Progenitor cell of endocrine pancreas (in vitro differentiated cells): ENCODE measurements at regions not wholly inside any gene's neighbourhood (a gene's known extent, or its start where the extent isn't known, plus 50 kb on each side); places are given as distances from the start of the nearest gene placed in this dataset.

Source experiments
- DNase-seq: peaks from one replicate; pipeline ENCODE4 v3.0.0; 2021; ENCODE audit warnings: low spot score; ENCODE audit not compliant: unreplicated experiment
- H3K27ac Mint-ChIP-seq: 2 replicates; pipeline ENCODE4 v1.8.0; 2021; ENCODE audit warnings: mild to moderate bottlenecking, moderate library complexity, mixed read lengths
- H3K27me3 Mint-ChIP-seq: 2 replicates; pipeline ENCODE4 v1.8.0; 2021; ENCODE audit warnings: mixed read lengths
- H3K36me3 Mint-ChIP-seq: 2 replicates; pipeline ENCODE4 v1.8.0; 2022; ENCODE audit warnings: mixed read lengths; ENCODE audit not compliant: insufficient read depth
- H3K4me1 Mint-ChIP-seq: 2 replicates; pipeline ENCODE4 v1.8.0; 2021; ENCODE audit warnings: low read depth, mixed read lengths
- H3K4me3 Mint-ChIP-seq: 2 replicates; pipeline ENCODE4 v1.8.0; 2021; ENCODE audit warnings: low read depth, mild to moderate bottlenecking, moderate library complexity, mixed read lengths
- H3K9me3 Mint-ChIP-seq: 2 replicates; pipeline ENCODE4 v1.8.0; 2021; ENCODE audit warnings: low read depth, mixed read lengths
- CTCF ChIP-seq: fragments of 200-600 bp; sonication (generic); IDR thresholded peaks from one replicate; pipeline ENCODE4 v1.5.0; 2021; ENCODE audit warnings: antibody characterized with exemption, mild to moderate bottlenecking; ENCODE audit not compliant: unreplicated experiment

- no peak for DNase-seq
- no peak for TF ChIP-seq CTCF
- no peak overlapping the region for H3K4me3 Mint-ChIP-seq
- H3K27me3 Mint-ChIP-seq = peaks cover 9% of the 10 kb centered on the region
- no peaks in the 10 kb centered on the region for H3K36me3 Mint-ChIP-seq
- H3K9me3 Mint-ChIP-seq = no peaks in the 10 kb centered on the region
- no peaks in the 10 kb centered on the region for H3K4me1 Mint-ChIP-seq
- H3K27ac Mint-ChIP-seq = no peak overlapping the region
Measured at GRCh38 chr2:7988440-7988839, 693.4 kb upstream of the ID2 start.

- no peaks in the 10 kb centered on the region for H3K36me3 Mint-ChIP-seq
- H3K27me3 Mint-ChIP-seq = peaks cover 13% of the 10 kb centered on the region
- H3K9me3 Mint-ChIP-seq = no peaks in the 10 kb centered on the region
- H3K4me1 Mint-ChIP-seq = peaks cover under 1% of the 10 kb centered on the region
- H3K4me3 Mint-ChIP-seq = no peak overlapping the region
- no peak overlapping the region for H3K27ac Mint-ChIP-seq
- no peak for DNase-seq
- TF ChIP-seq CTCF = no peak
Measured at GRCh38 chr2:7989823-7990222, 692.0 kb upstream of the ID2 start.

GRCh38 chr2:7992612-7993602 is 688.9 kb upstream of the ID2 start:
- DNase-seq = no peak
- peaks cover 15% of the 10 kb centered on the region for H3K27me3 Mint-ChIP-seq
- H3K36me3 Mint-ChIP-seq = no peaks in the 10 kb centered on the region
- H3K9me3 Mint-ChIP-seq = no peaks in the 10 kb centered on the region
- no peak for TF ChIP-seq CTCF
- H3K4me1 Mint-ChIP-seq = peaks cover 7% of the 10 kb centered on the region
- H3K4me3 Mint-ChIP-seq = no peak overlapping the region
- H3K27ac Mint-ChIP-seq = no peak overlapping the region

GRCh38 chr2:7994397-7994951 is 687.4 kb upstream of the ID2 start:
- Mint-ChIP-seq H3K27ac (no peak overlapping the region), H3K4me3 (no peak overlapping the region), H3K27me3 (peaks cover 15% of the 10 kb centered on the region), H3K4me1 (peaks cover 7% of the 10 kb centered on the region), H3K36me3 (no peaks in the 10 kb centered on the region), H3K9me3 (no peaks in the 10 kb centered on the region)
- DNase-seq = no peak
- TF ChIP-seq CTCF = no peak

- no peak overlapping the region for H3K27ac Mint-ChIP-seq
Measured at GRCh38 chr2:7997279-7997678, 684.6 kb upstream of the ID2 start.

More at GRCh38 chr2:7997279-7997678, 684.6 kb upstream of the ID2 start:
- Mint-ChIP-seq H3K4me3 (no peak overlapping the region), H3K36me3 (no peaks in the 10 kb centered on the region), H3K27me3 (peaks cover 7% of the 10 kb centered on the region), H3K9me3 (no peaks in the 10 kb centered on the region), H3K4me1 (peaks cover 7% of the 10 kb centered on the region)
- DNase-seq = no peak
- no peak for TF ChIP-seq CTCF
